HCT116 (cell line): ENCODE measurements at regions not wholly inside any gene's neighbourhood (a gene's known extent, or its start where the extent isn't known, plus 50 kb on each side); places are given as distances from the start of the nearest gene placed in this dataset.

Experiments used
- ATAC-seq: fragments of 200-7000 bp; cut with Tn5 transposase; 2 replicates; pipeline ENCODE4 v1.9.1; 2020; ENCODE audit warnings: mild to moderate bottlenecking, moderate library complexity
- BruUV-seq: library from RNA; stranded (reverse); fragments of 400-500 nt; replicated peaks from 2 replicates; lab custom pipeline; 2021; lab: Mats Ljungman, UMichigan
- CTCF ChIA-PET: fragments of 300-600 bp; sonication (Branson Sonifier 250); formaldehyde crosslinking; loops from one replicate; lab custom pipeline; 2021; ENCODE audit warnings: antibody characterized with exemption; lab: Charles Lee
- POLR2A ChIA-PET: fragments of 300-600, 350-600 bp; sonication (Branson Sonifier 250); formaldehyde crosslinking; loops from one replicate; lab custom pipeline; 2021; ENCODE audit warnings: antibody characterized with exemption; lab: Charles Lee
- RAD21 ChIA-PET, 2 experiments: fragments of 300-600 bp; sonication (Branson Sonifier 250); formaldehyde crosslinking; loops; one replicate each; lab custom pipeline; 2023; ENCODE audit warnings: low total read pairs in 2 of 2; ENCODE audit not compliant: uncharacterized antibody in 2 of 2, unreplicated experiment in 2 of 2, low non-redundant PET in 1 of 2; lab: Charles Lee
- DNase-seq: peaks from one replicate; pipeline ENCODE4 v3.0.0-alpha.2; 2010; ENCODE audit warnings: low read depth, low spot score
- H2AFZ ChIP-seq: fragments of 200-600 bp; shearing (Covaris generic), sonication (generic); 2 replicates; pipeline ENCODE4 v1.6.1; 2017; ENCODE audit warnings: low read depth, mixed run types, mixed read lengths, antibody characterized with exemption, low read length; ENCODE audit not compliant: poor library complexity, severe bottlenecking
- H3K27ac ChIP-seq: 2 replicates; pipeline ENCODE4 v1.5.1; 2012; ENCODE audit warnings: low read depth, low read length
- H3K27me3 ChIP-seq: fragments of 200-600 bp; sonication (generic); 2 replicates; pipeline ENCODE4 v1.6.1; 2016; ENCODE audit warnings: mixed run types, low read length, mixed read lengths; ENCODE audit not compliant: insufficient read depth
- H3K36me3 ChIP-seq, 2 experiments: fragments of 200-500 bp in 1 of 2; fragments of 200-600 bp in 1 of 2; sonication (Bioruptor generic) in 1 of 2; sonication (generic) in 1 of 2; 2 replicates each; pipeline versions ENCODE4 v1.5.1 to v1.6.1; 2014 to 2016; ENCODE audit warnings: low read length in 2 of 2, inconsistent platforms in 1 of 2, mixed read lengths in 1 of 2, mixed run types in 1 of 2; ENCODE audit not compliant: insufficient read depth in 2 of 2, control insufficient read depth in 1 of 2
- H3K4me1 ChIP-seq, 2 experiments: fragments of 200-600 bp in 1 of 2; sonication (generic) in 1 of 2; 2 replicates each; pipeline versions ENCODE4 v1.5.1 to v1.6.1; 2012 to 2017; ENCODE audit warnings: low read length in 2 of 2, inconsistent platforms in 1 of 2, mild to moderate bottlenecking in 1 of 2, mixed read lengths in 1 of 2, mixed run types in 1 of 2, moderate library complexity in 1 of 2; ENCODE audit not compliant: insufficient read depth in 2 of 2, control insufficient read depth in 1 of 2
- H3K4me2 ChIP-seq: fragments of 200-600 bp; sonication (generic); 2 replicates; pipeline ENCODE4 v1.6.1; 2017; ENCODE audit warnings: mixed run types, low read length, mixed read lengths
- H3K4me3 ChIP-seq, 2 experiments: fragments of 200-600 bp in 1 of 2; sonication (generic) in 1 of 2; replicated peaks in 1 of 2; 2 replicates each; pipeline ENCODE4 v1.5.1; 2011 to 2016; ENCODE audit warnings: low read length in 2 of 2, control low read depth in 1 of 2, low read depth in 1 of 2, mild to moderate bottlenecking in 1 of 2, mixed read lengths in 1 of 2, mixed run types in 1 of 2
- H3K79me2 ChIP-seq: fragments of 200-600 bp; sonication (generic); 2 replicates; pipeline ENCODE4 v1.6.1; 2017; ENCODE audit warnings: mild to moderate bottlenecking, mixed run types, low read length, moderate library complexity, mixed read lengths; ENCODE audit not compliant: insufficient read depth
- H3K9ac ChIP-seq: fragments of 200-600 bp; sonication (generic); 2 replicates; pipeline ENCODE4 v1.6.1; 2016; ENCODE audit warnings: low read length, mixed read lengths
- H3K9me2 ChIP-seq: fragments of 200-600 bp; sonication (generic), shearing (Covaris generic); 2 replicates; pipeline ENCODE4 v1.6.1; 2017; ENCODE audit warnings: mixed run types, mild to moderate bottlenecking, moderate library complexity; ENCODE audit not compliant: insufficient read depth
- H3K9me3 ChIP-seq, 2 experiments: fragments of 200-500 bp in 1 of 2; fragments of 200-600 bp in 1 of 2; sonication (Bioruptor generic) in 1 of 2; sonication (generic) in 1 of 2; 2 replicates each; pipeline ENCODE4 v1.6.1; 2014 to 2017; ENCODE audit warnings: low read length in 2 of 2, mixed read lengths in 2 of 2, inconsistent platforms in 1 of 2, low read depth in 1 of 2, mild to moderate bottlenecking in 1 of 2, mixed run types in 1 of 2, moderate library complexity in 1 of 2; ENCODE audit not compliant: control insufficient read depth in 1 of 2, insufficient read depth in 1 of 2
- H4K20me1 ChIP-seq: fragments of 200-600 bp; sonication (generic), shearing (Covaris generic); 2 replicates; pipeline ENCODE4 v1.6.1; 2017; ENCODE audit warnings: mixed run types, mild to moderate bottlenecking, moderate library complexity; ENCODE audit not compliant: insufficient read depth
- ATF3 ChIP-seq: IDR thresholded peaks from 2 replicates; pipeline ENCODE4 v1.6.1; 2012
- CBX3 ChIP-seq: IDR thresholded peaks from 2 replicates; pipeline ENCODE4 v1.6.1; 2012; ENCODE audit warnings: low read depth
- CTCF ChIP-seq, 3 experiments: fragments of 200-600 bp in 1 of 3; sonication (generic) in 1 of 3; IDR thresholded peaks in 2 of 3; conservative IDR thresholded peaks in 1 of 3; 2 replicates each; pipeline ENCODE4 v1.5.1; 2012 to 2017; ENCODE audit warnings: low read depth in 2 of 3, low read length in 2 of 3, antibody characterized with exemption in 1 of 3, borderline replicate concordance in 1 of 3, control low read depth in 1 of 3, mild to moderate bottlenecking in 1 of 3, mixed read lengths in 1 of 3, mixed run types in 1 of 3, moderate library complexity in 1 of 3; ENCODE audit not compliant: insufficient read depth in 1 of 3
- EGR1 ChIP-seq: IDR thresholded peaks from 2 replicates; pipeline ENCODE4 v1.6.1; 2012; ENCODE audit warnings: low read depth
- ELF1 ChIP-seq: IDR thresholded peaks from 2 replicates; pipeline ENCODE4 v1.6.1; 2012; ENCODE audit warnings: low read depth, borderline replicate concordance
- EZH2phosphoT487 ChIP-seq: fragments of 200-600 bp; IDR thresholded peaks from 2 replicates; pipeline ENCODE4 v1.6.1; 2018; ENCODE audit warnings: antibody characterized with exemption, borderline replicate concordance
- FOSL1 ChIP-seq: IDR thresholded peaks from 2 replicates; pipeline ENCODE4 v1.6.1; 2012; ENCODE audit warnings: low read depth
- POLR2AphosphoS5 ChIP-seq: IDR thresholded peaks from 2 replicates; pipeline ENCODE4 v1.6.1; 2011; ENCODE audit warnings: mild to moderate bottlenecking, low read depth, low read length, moderate library complexity
- RAD21 ChIP-seq: IDR thresholded peaks from 2 replicates; pipeline ENCODE4 v1.6.1; 2012; ENCODE audit warnings: low read depth, mild to moderate bottlenecking
- ZBTB33 ChIP-seq: IDR thresholded peaks from 2 replicates; pipeline ENCODE4 v1.6.1; 2011; ENCODE audit warnings: mild to moderate bottlenecking, low read length, moderate library complexity; ENCODE audit not compliant: insufficient replicate concordance; ENCODE audit errors: extremely low read depth
- intact Hi-C: fragments of 100-400 bp; cut with micrococcal nuclease; formaldehyde crosslinking; loops from 2 replicates; pipeline ENCODE4 v1.10.0; 2022

GRCh38 chr3:167882057-167882667, 146.6 kb downstream of the SERPINI1 start:
- H3K27ac ChIP-seq, result no peak overlapping the region
- no peaks in the 10 kb centered on the region for H3K4me1 ChIP-seq
- ATAC-seq (peak; percentile 65), DNase-seq (peak; percentile 39)
- H3K27me3 ChIP-seq, result no peaks in the 10 kb centered on the region
- H2AFZ ChIP-seq, result peak overlapping the region; percentile 59
- intact Hi-C loops, result loop anchor here (2.0 to 10.0 kb wide), 4 partner anchors 45 to 500 kb away; partner anchors contain the start of gene ZBBX
- H3K9me3 ChIP-seq, result no peaks in the 10 kb centered on the region
- no peaks in the 10 kb centered on the region for H3K36me3 ChIP-seq
- ChIA-PET POLR2A (interaction anchor here (1.1 kb wide), 2 partner anchors 477 to 502 kb away, joined by 3 to 4 read pairs; partner anchors contain the start of gene ZBBX), CTCF (interaction anchor here (0.7 to 2.6 kb wide), 27 partner anchors 10 to 965 kb away, joined by 3 to 40 read pairs (median 4); partner anchors contain the start of gene ZBBX), RAD21 (interaction anchor here in 1 of 2 experiments (0.7 to 1.6 kb wide), 2 partner anchors 500 to 502 kb away, joined by 3 to 7 read pairs; partner anchors contain the start of gene ZBBX)
- BruUV-seq, result no TSS peak
- H3K9ac ChIP-seq, result no peak overlapping the region
- H3K9me2 ChIP-seq, result no peaks in the 10 kb centered on the region
- TF ChIP-seq CTCF (IDR thresholded peaks at IDR 0.05 in 2 of 3, conservative IDR thresholded peaks at IDR 0.05 in 1 of 3; ENCODE audit: borderline replicate concordance in 1 of 3, insufficient read depth in 1 of 3, low read depth in 2 of 3, low read length in 2 of 3) (peak; percentile 52 to 58 (median 55); a peak in 5 of 6 replicates), RAD21 (peak; percentile 72), FOSL1 (no peak)
- no peaks in the 10 kb centered on the region for H4K20me1 ChIP-seq
- no peaks in the 10 kb centered on the region for H3K79me2 ChIP-seq
- no peak overlapping the region for H3K4me3 ChIP-seq
- H3K4me2 ChIP-seq, result peak overlapping the region; percentile 25; the same call in 1 of the 2 replicates

- no TSS peak for BruUV-seq
- no peak for DNase-seq
These were observed 144.7 kb downstream of the SERPINI1 start for GRCh38 chr3:167880183-167880582.

More at GRCh38 chr3:167880183-167880582, 144.7 kb downstream of the SERPINI1 start:
- Histone ChIP-seq H3K36me3 (no peaks in the 10 kb centered on the region), H3K79me2 (no peaks in the 10 kb centered on the region), H3K4me2 (no peak overlapping the region), H3K4me3 (no peak overlapping the region), H3K4me1 (peaks cover 0 to 5% of the 10 kb centered on the region in 2 experiments; a peak in 2 of 4 replicates), H4K20me1 (no peaks in the 10 kb centered on the region), H2AFZ (no peak overlapping the region), H3K9ac (no peak overlapping the region), H3K27me3 (no peaks in the 10 kb centered on the region), H3K27ac (no peak overlapping the region), H3K9me3 (no peaks in the 10 kb centered on the region), H3K9me2 (no peaks in the 10 kb centered on the region)
- CTCF ChIA-PET, result interaction anchor here (2.4 to 2.6 kb wide), 2 partner anchors 8 to 500 kb away, joined by 20 to 40 read pairs; partner anchors contain the start of gene ZBBX
- intact Hi-C loops, result loop anchor here (5.0 to 10.0 kb wide), 3 partner anchors 43 to 498 kb away; partner anchors contain the start of gene ZBBX
- POLR2A ChIA-PET, result no interaction called here
- RAD21 ChIA-PET, result no interaction called here
- TF ChIP-seq FOSL1 (no peak), ATF3 (no peak), EZH2phosphoT487 (no peak), EGR1 (no peak), ZBTB33 (no peak), ELF1 (no peak), POLR2AphosphoS5 (no peak), CBX3 (no peak)
- no peak for ATAC-seq
